CD4-positive, alpha-beta T cell (primary cell): ENCODE measurements at regions not wholly inside any gene's neighbourhood (a gene's known extent, or its start where the extent isn't known, plus 50 kb on each side); places are given as distances from the start of the nearest gene placed in this dataset.

ENCODE experiments used
- ATAC-seq: fragments of 200-7000 bp; cut with Tn5 transposase; one replicate; pipeline ENCODE4 v1.10.0; 2022; ENCODE audit warnings: mild to moderate bottlenecking; ENCODE audit not compliant: poor library complexity
- CTCF ChIA-PET: fragments of 350-600 bp; sonication (Branson Sonifier 250); formaldehyde crosslinking; loops from one replicate; lab custom pipeline; 2021; ENCODE audit warnings: antibody characterized with exemption, inconsistent platforms; lab: Charles Lee
- POLR2A ChIA-PET: fragments of 350-600 bp; sonication (Branson Sonifier 250); formaldehyde crosslinking; loops from one replicate; lab custom pipeline; 2021; ENCODE audit warnings: antibody characterized with exemption, inconsistent platforms; lab: Charles Lee
- DNase-seq, 14 experiments: peaks; one replicate each; pipeline ENCODE4 v3.0.0-alpha.2; 2013 to 2020; ENCODE audit warnings: mixed read lengths in 2 of 14
- H3K27ac ChIP-seq, 2 donors: one replicate each; pipeline versions ENCODE4 v1.5.1 to v1.7.0; 2013; ENCODE audit warnings: low read length in 2 of 2, low read depth in 1 of 2, mild to moderate bottlenecking in 1 of 2
- H3K27me3 ChIP-seq, 2 experiments: 1 replicate in 1 of 2; 2 replicates in 1 of 2; pipeline versions ENCODE4 v1.6.1 to v1.7.0; 2013; ENCODE audit warnings: low read length in 2 of 2, control low read depth in 1 of 2, mild to moderate bottlenecking in 1 of 2, moderate library complexity in 1 of 2; ENCODE audit not compliant: insufficient read depth in 2 of 2, control insufficient read depth in 1 of 2
- H3K36me3 ChIP-seq: one replicate; pipeline ENCODE4 v1.6.1; 2013; ENCODE audit warnings: low read length, control low read depth; ENCODE audit not compliant: insufficient read depth
- H3K4me1 ChIP-seq: one replicate; pipeline ENCODE4 v1.6.1; 2013; ENCODE audit warnings: low read length, control low read depth; ENCODE audit not compliant: insufficient read depth
- H3K4me3 ChIP-seq: one replicate; pipeline ENCODE4 v1.5.1; 2013; ENCODE audit warnings: mild to moderate bottlenecking, low read length, moderate library complexity
- H3K9me3 ChIP-seq, 2 experiments: 1 replicate in 1 of 2; 2 replicates in 1 of 2; pipeline versions ENCODE4 v1.6.1 to v1.7.0; 2013; ENCODE audit warnings: low read length in 2 of 2, mild to moderate bottlenecking in 2 of 2, control low read depth in 1 of 2, moderate library complexity in 1 of 2; ENCODE audit not compliant: control insufficient read depth in 1 of 2, insufficient read depth in 1 of 2
- H3K27ac Mint-ChIP-seq: one replicate; pipeline ENCODE4 v1.8.0; 2020; ENCODE audit warnings: mixed read lengths
- H3K27me3 Mint-ChIP-seq: one replicate; pipeline ENCODE4 v1.8.0; 2021; ENCODE audit warnings: mixed read lengths
- H3K36me3 Mint-ChIP-seq: one replicate; pipeline ENCODE4 v1.8.0; 2021; ENCODE audit warnings: low read depth, mixed read lengths
- H3K4me1 Mint-ChIP-seq: one replicate; pipeline ENCODE4 v1.8.0; 2021; ENCODE audit warnings: low read depth, mixed read lengths
- H3K4me3 Mint-ChIP-seq: one replicate; pipeline ENCODE4 v1.8.0; 2020; ENCODE audit warnings: mild to moderate bottlenecking, mixed read lengths
- H3K9me3 Mint-ChIP-seq: one replicate; pipeline ENCODE4 v1.8.0; 2020; ENCODE audit warnings: mixed read lengths
- CTCF ChIP-seq: fragments of 200-600 bp; IDR thresholded peaks from one replicate; pipeline ENCODE4 v1.8.0; 2022; ENCODE audit warnings: antibody characterized with exemption, mild to moderate bottlenecking
- intact Hi-C, 2 experiments: fragments of 100-400 bp; cut with DNase I in 1 of 2; cut with micrococcal nuclease in 1 of 2; formaldehyde crosslinking; loops; one replicate each; pipeline versions ENCODE4 v1.15.1 to v1.9.0; 2023 to 2025; cut with DNase I, micrococcal nuclease

DNA sequence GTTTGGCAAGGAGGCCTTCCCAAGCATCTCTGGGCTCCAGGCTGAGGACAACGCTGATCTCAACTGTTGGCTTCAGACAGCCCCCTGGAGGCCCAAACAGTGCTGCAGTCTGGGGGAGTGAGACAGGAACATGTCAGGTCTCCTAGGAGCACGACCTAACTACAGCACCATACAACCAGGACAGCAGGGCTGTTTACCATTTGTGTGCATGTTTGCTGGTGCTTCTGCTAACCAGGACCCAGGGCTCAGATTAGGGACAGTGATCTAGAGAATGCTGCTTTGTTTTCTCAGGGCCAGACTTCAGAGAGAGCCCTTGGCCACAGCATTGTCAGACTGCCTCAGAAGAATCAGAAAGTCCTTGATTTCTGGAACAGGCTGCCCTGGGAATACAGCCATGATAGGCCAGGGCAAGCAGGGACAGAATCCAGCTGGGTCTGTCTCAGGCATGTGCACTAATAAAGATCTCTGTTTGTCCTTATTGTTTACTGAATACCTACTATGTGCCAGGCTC is 126.5 kb downstream of the VPREB1 start:
- no peak for TF ChIP-seq CTCF
- no peaks in the 10 kb centered on the region for H3K4me1 Mint-ChIP-seq
- H3K27ac Mint-ChIP-seq, result no peak overlapping the region
- H3K27ac ChIP-seq, result no peak overlapping the region
- no peak for ATAC-seq
- no peaks in the 10 kb centered on the region for H3K36me3 ChIP-seq
- H3K4me3 ChIP-seq, result no peak overlapping the region
- no peaks in the 10 kb centered on the region for H3K4me1 ChIP-seq
- H3K9me3 Mint-ChIP-seq, result no peaks in the 10 kb centered on the region
- H3K27me3 Mint-ChIP-seq, result peaks cover 47% of the 10 kb centered on the region
- H3K9me3 ChIP-seq, result no peaks in the 10 kb centered on the region
- DNase-seq, result no peak
- H3K36me3 Mint-ChIP-seq, result no peaks in the 10 kb centered on the region
- intact Hi-C loops, result no loop called here
- ChIA-PET CTCF (no interaction called here), POLR2A (no interaction called here)
- H3K4me3 Mint-ChIP-seq, result no peak overlapping the region
- peaks cover 3 to 10% of the 10 kb centered on the region in 2 experiments for H3K27me3 ChIP-seq

DNA sequence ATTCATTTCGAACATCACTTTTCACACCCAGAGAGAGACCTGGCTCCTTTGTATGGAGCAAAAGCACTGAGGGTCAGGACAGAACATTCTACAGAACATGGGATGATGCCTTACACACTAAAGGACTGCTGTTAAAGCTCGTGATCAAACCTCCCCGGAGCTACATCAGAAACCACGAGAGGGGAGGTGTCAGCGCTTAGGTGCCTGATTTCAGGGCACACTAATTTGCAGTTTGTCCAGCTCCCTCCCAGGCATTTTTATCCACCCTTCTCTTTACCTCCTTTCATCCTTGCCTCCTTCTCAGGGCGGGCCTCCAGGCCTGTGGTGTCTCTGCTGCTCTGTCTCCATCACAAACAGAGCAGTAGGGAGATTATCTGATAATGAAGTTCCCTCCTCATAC is 127.5 kb downstream of the VPREB1 start:
- Histone ChIP-seq H3K9me3 (no peaks in the 10 kb centered on the region), H3K27me3 (peaks cover 3 to 10% of the 10 kb centered on the region in 2 experiments), H3K4me3 (no peak overlapping the region), H3K4me1 (no peaks in the 10 kb centered on the region), H3K27ac (no peak overlapping the region), H3K36me3 (no peaks in the 10 kb centered on the region)
- Mint-ChIP-seq H3K36me3 (no peaks in the 10 kb centered on the region), H3K4me1 (no peaks in the 10 kb centered on the region), H3K27me3 (peaks cover 44% of the 10 kb centered on the region), H3K27ac (no peak overlapping the region), H3K9me3 (no peaks in the 10 kb centered on the region), H3K4me3 (no peak overlapping the region)
- POLR2A ChIA-PET, result no interaction called here
- no peak for ATAC-seq
- CTCF ChIA-PET, result no interaction called here
- intact Hi-C loops, result no loop called here
- no peak for DNase-seq
- no peak for TF ChIP-seq CTCF

DNA sequence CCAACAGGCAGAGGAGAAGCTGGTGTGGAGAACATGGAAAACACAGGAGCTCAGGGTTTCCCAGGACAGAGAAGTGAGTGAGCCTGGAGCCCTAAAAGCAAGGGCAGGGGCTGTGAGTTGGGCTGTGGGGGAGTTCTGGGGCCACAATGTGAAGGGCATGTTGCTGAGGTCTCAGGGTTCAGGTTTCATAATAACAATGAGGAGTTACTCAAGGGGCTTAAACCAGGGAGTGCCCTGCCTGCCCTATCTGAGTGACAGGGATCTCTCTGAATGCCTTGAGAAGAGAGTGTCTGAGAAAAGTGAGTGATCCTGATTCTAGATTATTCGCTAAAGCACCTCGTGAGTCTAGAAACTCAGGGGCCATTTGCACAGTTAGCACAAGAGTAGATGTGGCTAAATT is 129.6 kb downstream of the VPREB1 start:
- no peak overlapping the region for H3K27ac Mint-ChIP-seq
- no peaks in the 10 kb centered on the region for H3K9me3 Mint-ChIP-seq
- no peaks in the 10 kb centered on the region for H3K4me1 ChIP-seq
- intact Hi-C loops, result no loop called here
- ChIA-PET CTCF (no interaction called here), POLR2A (no interaction called here)
- H3K27me3 Mint-ChIP-seq, result peaks cover 42% of the 10 kb centered on the region
- no peak for TF ChIP-seq CTCF
- ATAC-seq (no peak), DNase-seq (no peak)
- no peak overlapping the region for H3K4me3 Mint-ChIP-seq
- H3K4me3 ChIP-seq, result no peak overlapping the region
- H3K36me3 Mint-ChIP-seq, result no peaks in the 10 kb centered on the region
- no peaks in the 10 kb centered on the region for H3K9me3 ChIP-seq
- no peaks in the 10 kb centered on the region for H3K4me1 Mint-ChIP-seq
- peaks cover 0 to 10% of the 10 kb centered on the region in 2 experiments for H3K27me3 ChIP-seq
- no peaks in the 10 kb centered on the region for H3K36me3 ChIP-seq
- H3K27ac ChIP-seq, result no peak overlapping the region
